ENCODE measurements at regions not wholly inside any gene's neighbourhood (a gene's known extent, or its start where the extent isn't known, plus 50 kb on each side); places are given as distances from the start of the nearest gene placed in this dataset.

GRCh38 chr13:104784891-104785290 lies 1718.7 kb upstream of the SLC10A2 start:
- no peaks in the 10 kb centered on the region for H3K27me3 ChIP-seq (ENCODE audit: control insufficient read depth in 5 of 5, insufficient read depth in 4 of 5, low read length in 5 of 5)
- H3K36me3 ChIP-seq (ENCODE audit: control insufficient read depth in 5 of 5, insufficient read depth in 5 of 5, low read length in 5 of 5): no peaks in the 10 kb centered on the region
- H3K9ac ChIP-seq (ENCODE audit: low read length in 5 of 5): no peak overlapping the region
- H3K4me3 ChIP-seq (ENCODE audit: low read depth in 1 of 5, low read length in 5 of 5): no peak overlapping the region
- H3K27ac ChIP-seq (ENCODE audit: low read depth, low read length): no peak overlapping the region
- H3K4me1 ChIP-seq (ENCODE audit: control insufficient read depth in 5 of 5, insufficient read depth in 5 of 5, low read length in 5 of 5): no peaks in the 10 kb centered on the region
- no peaks in the 10 kb centered on the region for H3K9me3 ChIP-seq (ENCODE audit: control insufficient read depth in 5 of 5, low read length in 5 of 5)

GRCh38 chr13:104782741-104783140 lies 1716.5 kb upstream of the SLC10A2 start:
- no peak overlapping the region for H3K9ac ChIP-seq (ENCODE audit: low read length in 5 of 5)
- no peaks in the 10 kb centered on the region for H3K36me3 ChIP-seq (ENCODE audit: control insufficient read depth in 5 of 5, insufficient read depth in 5 of 5, low read length in 5 of 5)
- no peaks in the 10 kb centered on the region for H3K4me1 ChIP-seq (ENCODE audit: control insufficient read depth in 5 of 5, insufficient read depth in 5 of 5, low read length in 5 of 5)
- no peak overlapping the region for H3K4me3 ChIP-seq (ENCODE audit: low read depth in 1 of 5, low read length in 5 of 5)
- no peak overlapping the region for H3K27ac ChIP-seq (ENCODE audit: low read depth, low read length)
- H3K27me3 ChIP-seq (ENCODE audit: control insufficient read depth in 5 of 5, insufficient read depth in 4 of 5, low read length in 5 of 5): no peaks in the 10 kb centered on the region
- no peaks in the 10 kb centered on the region for H3K9me3 ChIP-seq (ENCODE audit: control insufficient read depth in 5 of 5, low read length in 5 of 5)

GRCh38 chr13:104779311-104779993 lies 1713.2 kb upstream of the SLC10A2 start:
- Histone ChIP-seq H3K36me3 (ENCODE audit: control insufficient read depth in 5 of 5, insufficient read depth in 5 of 5, low read length in 5 of 5) (no peaks in the 10 kb centered on the region), H3K9ac (ENCODE audit: low read length in 5 of 5) (no peak overlapping the region), H3K4me3 (ENCODE audit: low read depth in 1 of 5, low read length in 5 of 5) (no peak overlapping the region), H3K27ac (ENCODE audit: low read depth, low read length) (no peak overlapping the region), H3K4me1 (ENCODE audit: control insufficient read depth in 5 of 5, insufficient read depth in 5 of 5, low read length in 5 of 5) (no peaks in the 10 kb centered on the region), H3K27me3 (ENCODE audit: control insufficient read depth in 5 of 5, insufficient read depth in 4 of 5, low read length in 5 of 5) (no peaks in the 10 kb centered on the region), H3K9me3 (ENCODE audit: control insufficient read depth in 5 of 5, low read length in 5 of 5) (no peaks in the 10 kb centered on the region)

- Histone ChIP-seq H3K4me1 (ENCODE audit: control insufficient read depth in 5 of 5, insufficient read depth in 5 of 5, low read length in 5 of 5) (peaks cover 0 to 4% (median 0%) of the 10 kb centered on the region in 5 donors), H3K9ac (ENCODE audit: low read length in 5 of 5) (no peak overlapping the region), H3K27me3 (ENCODE audit: control insufficient read depth in 5 of 5, insufficient read depth in 4 of 5, low read length in 5 of 5) (no peaks in the 10 kb centered on the region), H3K36me3 (ENCODE audit: control insufficient read depth in 5 of 5, insufficient read depth in 5 of 5, low read length in 5 of 5) (no peaks in the 10 kb centered on the region), H3K4me3 (ENCODE audit: low read depth in 1 of 5, low read length in 5 of 5) (no peak overlapping the region), H3K27ac (ENCODE audit: low read depth, low read length) (no peak overlapping the region), H3K9me3 (ENCODE audit: control insufficient read depth in 5 of 5, low read length in 5 of 5) (no peaks in the 10 kb centered on the region)
Observed at GRCh38 chr13:104773775-104774174, 1707.6 kb upstream of the SLC10A2 start.

GRCh38 chr13:104769545-104769944 lies 1703.3 kb upstream of the SLC10A2 start:
- H3K36me3 ChIP-seq (ENCODE audit: control insufficient read depth in 5 of 5, insufficient read depth in 5 of 5, low read length in 5 of 5): no peaks in the 10 kb centered on the region
- no peak overlapping the region for H3K4me3 ChIP-seq (ENCODE audit: low read depth in 1 of 5, low read length in 5 of 5)
- no peak overlapping the region for H3K9ac ChIP-seq (ENCODE audit: low read length in 5 of 5)
- no peaks in the 10 kb centered on the region for H3K27me3 ChIP-seq (ENCODE audit: control insufficient read depth in 5 of 5, insufficient read depth in 4 of 5, low read length in 5 of 5)
- no peaks in the 10 kb centered on the region for H3K9me3 ChIP-seq (ENCODE audit: control insufficient read depth in 5 of 5, low read length in 5 of 5)
- no peak overlapping the region for H3K27ac ChIP-seq (ENCODE audit: low read depth, low read length)
- H3K4me1 ChIP-seq (ENCODE audit: control insufficient read depth in 5 of 5, insufficient read depth in 5 of 5, low read length in 5 of 5): peaks cover 0 to 5% (median 0%) of the 10 kb centered on the region in 5 donors

- Histone ChIP-seq H3K27me3 (ENCODE audit: control insufficient read depth in 5 of 5, insufficient read depth in 4 of 5, low read length in 5 of 5) (no peaks in the 10 kb centered on the region), H3K36me3 (ENCODE audit: control insufficient read depth in 5 of 5, insufficient read depth in 5 of 5, low read length in 5 of 5) (no peaks in the 10 kb centered on the region), H3K4me3 (ENCODE audit: low read depth in 1 of 5, low read length in 5 of 5) (no peak overlapping the region), H3K27ac (ENCODE audit: low read depth, low read length) (no peak overlapping the region), H3K9me3 (ENCODE audit: control insufficient read depth in 5 of 5, low read length in 5 of 5) (no peaks in the 10 kb centered on the region), H3K9ac (ENCODE audit: low read length in 5 of 5) (no peak overlapping the region), H3K4me1 (ENCODE audit: control insufficient read depth in 5 of 5, insufficient read depth in 5 of 5, low read length in 5 of 5) (peaks cover 0 to 11% (median 0%) of the 10 kb centered on the region in 5 donors)
Observed at GRCh38 chr13:104766319-104766718, 1700.1 kb upstream of the SLC10A2 start.

- Histone ChIP-seq H3K9ac (ENCODE audit: low read length in 5 of 5) (no peak overlapping the region), H3K27me3 (ENCODE audit: control insufficient read depth in 5 of 5, insufficient read depth in 4 of 5, low read length in 5 of 5) (no peaks in the 10 kb centered on the region), H3K9me3 (ENCODE audit: control insufficient read depth in 5 of 5, low read length in 5 of 5) (no peaks in the 10 kb centered on the region), H3K4me1 (ENCODE audit: control insufficient read depth in 5 of 5, insufficient read depth in 5 of 5, low read length in 5 of 5) (peaks cover 0 to 11% (median 0%) of the 10 kb centered on the region in 5 donors), H3K27ac (ENCODE audit: low read depth, low read length) (no peak overlapping the region), H3K36me3 (ENCODE audit: control insufficient read depth in 5 of 5, insufficient read depth in 5 of 5, low read length in 5 of 5) (no peaks in the 10 kb centered on the region), H3K4me3 (ENCODE audit: low read depth in 1 of 5, low read length in 5 of 5) (no peak overlapping the region)
Observed at GRCh38 chr13:104764600-104764999, 1698.4 kb upstream of the SLC10A2 start.

GRCh38 chr13:104759069-104759468 lies 1692.9 kb upstream of the SLC10A2 start:
- Histone ChIP-seq H3K4me1 (ENCODE audit: control insufficient read depth in 5 of 5, insufficient read depth in 5 of 5, low read length in 5 of 5) (peaks cover 0 to 2% (median 0%) of the 10 kb centered on the region in 5 donors), H3K27me3 (ENCODE audit: control insufficient read depth in 5 of 5, insufficient read depth in 4 of 5, low read length in 5 of 5) (no peaks in the 10 kb centered on the region), H3K9me3 (ENCODE audit: control insufficient read depth in 5 of 5, low read length in 5 of 5) (no peaks in the 10 kb centered on the region), H3K36me3 (ENCODE audit: control insufficient read depth in 5 of 5, insufficient read depth in 5 of 5, low read length in 5 of 5) (no peaks in the 10 kb centered on the region), H3K4me3 (ENCODE audit: low read depth in 1 of 5, low read length in 5 of 5) (no peak overlapping the region), H3K9ac (ENCODE audit: low read length in 5 of 5) (no peak overlapping the region), H3K27ac (ENCODE audit: low read depth, low read length) (no peak overlapping the region)

- H3K36me3 ChIP-seq (ENCODE audit: control insufficient read depth in 5 of 5, insufficient read depth in 5 of 5, low read length in 5 of 5): no peaks in the 10 kb centered on the region
- H3K27ac ChIP-seq (ENCODE audit: low read depth, low read length): no peak overlapping the region
- no peaks in the 10 kb centered on the region for H3K4me1 ChIP-seq (ENCODE audit: control insufficient read depth in 5 of 5, insufficient read depth in 5 of 5, low read length in 5 of 5)
- no peaks in the 10 kb centered on the region for H3K9me3 ChIP-seq (ENCODE audit: control insufficient read depth in 5 of 5, low read length in 5 of 5)
- no peaks in the 10 kb centered on the region for H3K27me3 ChIP-seq (ENCODE audit: control insufficient read depth in 5 of 5, insufficient read depth in 4 of 5, low read length in 5 of 5)
- H3K9ac ChIP-seq (ENCODE audit: low read length in 5 of 5): no peak overlapping the region
- no peak overlapping the region for H3K4me3 ChIP-seq (ENCODE audit: low read depth in 1 of 5, low read length in 5 of 5)
Observed at GRCh38 chr13:104757712-104758111, 1691.5 kb upstream of the SLC10A2 start.

GRCh38 chr13:104750377-104750776 lies 1684.2 kb upstream of the SLC10A2 start:
- Histone ChIP-seq H3K36me3 (ENCODE audit: control insufficient read depth in 5 of 5, insufficient read depth in 5 of 5, low read length in 5 of 5) (no peaks in the 10 kb centered on the region), H3K9me3 (ENCODE audit: control insufficient read depth in 5 of 5, low read length in 5 of 5) (no peaks in the 10 kb centered on the region), H3K9ac (ENCODE audit: low read length in 5 of 5) (no peak overlapping the region), H3K27me3 (ENCODE audit: control insufficient read depth in 5 of 5, insufficient read depth in 4 of 5, low read length in 5 of 5) (no peaks in the 10 kb centered on the region), H3K27ac (ENCODE audit: low read depth, low read length) (no peak overlapping the region), H3K4me3 (ENCODE audit: low read depth in 1 of 5, low read length in 5 of 5) (no peak overlapping the region), H3K4me1 (ENCODE audit: control insufficient read depth in 5 of 5, insufficient read depth in 5 of 5, low read length in 5 of 5) (no peaks in the 10 kb centered on the region)

Data from subcutaneous abdominal adipose tissue (tissue), 5 donors.